Fibroblast of the aortic adventitia (primary cell): ENCODE measurements at regions not wholly inside any gene's neighbourhood (a gene's known extent, or its start where the extent isn't known, plus 50 kb on each side); places are given as distances from the start of the nearest gene placed in this dataset.

Experiments
- DNase-seq: peaks from one replicate; pipeline ENCODE4 v3.0.0-alpha.2; 2010; ENCODE audit warnings: low read depth
- H3K4me3 ChIP-seq: 2 replicates; pipeline ENCODE4 v1.5.1; 2011; ENCODE audit warnings: low read depth, mild to moderate bottlenecking, control low read depth, low read length, moderate library complexity
- CTCF ChIP-seq: IDR thresholded peaks from 2 replicates; pipeline ENCODE4 v1.5.1; 2011; ENCODE audit warnings: mild to moderate bottlenecking, low read length, control low read depth, inconsistent platforms; ENCODE audit not compliant: insufficient read depth

GRCh38 chr10:108003061-108003460 is 838.6 kb upstream of the SORCS1 start:
- H3K4me3 ChIP-seq = no peak overlapping the region
- no peak for TF ChIP-seq CTCF
- no peak for DNase-seq

- DNase-seq = no peak
- TF ChIP-seq CTCF = no peak
- no peak overlapping the region for H3K4me3 ChIP-seq
Measured at GRCh38 chr10:108000365-108000764, 835.9 kb upstream of the SORCS1 start.

GRCh38 chr10:107994621-107995270 is 830.2 kb upstream of the SORCS1 start:
- no peak overlapping the region for H3K4me3 ChIP-seq
- DNase-seq = peak; percentile 1
- TF ChIP-seq CTCF = no peak

GRCh38 chr10:107986571-107986970 is 822.1 kb upstream of the SORCS1 start:
- DNase-seq = peak; percentile 1
- TF ChIP-seq CTCF = no peak

GRCh38 chr10:107984581-107984980 is 820.1 kb upstream of the SORCS1 start:
- no peak overlapping the region for H3K4me3 ChIP-seq

More at GRCh38 chr10:107986571-107986970, 822.1 kb upstream of the SORCS1 start:
- no peak overlapping the region for H3K4me3 ChIP-seq

GRCh38 chr10:107984149-107984548 is 819.6 kb upstream of the SORCS1 start:
- no peak for TF ChIP-seq CTCF
- DNase-seq = no peak
- no peak overlapping the region for H3K4me3 ChIP-seq

More at GRCh38 chr10:107984581-107984980, 820.1 kb upstream of the SORCS1 start:
- no peak for TF ChIP-seq CTCF
- DNase-seq = no peak

- DNase-seq = no peak
- no peak overlapping the region for H3K4me3 ChIP-seq
- TF ChIP-seq CTCF = no peak
Measured at GRCh38 chr10:107978455-107978854, 813.9 kb upstream of the SORCS1 start.
